Panc1 (cell line): ENCODE measurements at regions not wholly inside any gene's neighbourhood (a gene's known extent, or its start where the extent isn't known, plus 50 kb on each side); places are given as distances from the start of the nearest gene placed in this dataset.

Source experiments
- ATAC-seq: fragments of 200-7000 bp; cut with Tn5 transposase; 2 replicates; pipeline ENCODE4 v1.9.1; 2020; ENCODE audit warnings: mild to moderate bottlenecking, moderate library complexity
- BruUV-seq: library from RNA; stranded (reverse); fragments of 400-500 nt; replicated peaks from 2 replicates; lab custom pipeline; 2021; lab: Mats Ljungman, UMichigan
- CTCF ChIA-PET: fragments of 300-600 bp; sonication (Branson Sonifier 250); formaldehyde crosslinking; loops from one replicate; lab custom pipeline; 2022; ENCODE audit warnings: antibody characterized with exemption; lab: Charles Lee
- POLR2A ChIA-PET: fragments of 300-600 bp; sonication (Branson Sonifier 250); formaldehyde crosslinking; loops from one replicate; lab custom pipeline; 2022; ENCODE audit warnings: antibody characterized with exemption; lab: Charles Lee
- DNase-seq: peaks from one replicate; pipeline ENCODE4 v3.0.0-alpha.2; 2010; ENCODE audit warnings: low read depth, low spot score
- H3K27ac ChIP-seq: 2 replicates; pipeline ENCODE4 v1.5.1; 2011; ENCODE audit warnings: mild to moderate bottlenecking, low read length, inconsistent platforms
- H3K27me3 ChIP-seq: fragments of 200-500 bp; sonication (Bioruptor generic); 2 replicates; pipeline ENCODE4 v1.6.0; 2014; ENCODE audit warnings: low read length, inconsistent platforms; ENCODE audit not compliant: control insufficient read depth, insufficient read depth
- H3K36me3 ChIP-seq: fragments of 200-500 bp; sonication (Bioruptor generic); 2 replicates; pipeline ENCODE4 v1.5.1; 2014; ENCODE audit warnings: inconsistent platforms, mild to moderate bottlenecking, low read length, moderate library complexity; ENCODE audit not compliant: control insufficient read depth, insufficient read depth
- H3K4me1 ChIP-seq: 2 replicates; pipeline ENCODE4 v1.5.1; 2011; ENCODE audit warnings: inconsistent platforms, mild to moderate bottlenecking, low read length, moderate library complexity; ENCODE audit not compliant: control insufficient read depth, insufficient read depth
- H3K4me3 ChIP-seq, 2 experiments: 2 replicates each; pipeline ENCODE4 v1.5.1; 2011 to 2012; ENCODE audit warnings: low read depth in 2 of 2, low read length in 2 of 2, mild to moderate bottlenecking in 2 of 2, inconsistent platforms in 1 of 2, moderate library complexity in 1 of 2
- H3K9me3 ChIP-seq: fragments of 200-500 bp; sonication (Bioruptor generic); 2 replicates; pipeline ENCODE4 v1.5.1; 2014; ENCODE audit warnings: low read depth, mild to moderate bottlenecking, inconsistent platforms, low read length, moderate library complexity; ENCODE audit not compliant: control insufficient read depth, insufficient read depth
- CTCF ChIP-seq: fragments of 450-650 bp; IDR thresholded peaks from 2 replicates; pipeline ENCODE4 v1.5.1; 2017; ENCODE audit warnings: mild to moderate bottlenecking
- POLR2AphosphoS5 ChIP-seq: IDR thresholded peaks from 2 replicates; pipeline ENCODE4 v1.6.1; 2012; ENCODE audit warnings: mild to moderate bottlenecking, low read depth, low read length, moderate library complexity
- REST ChIP-seq, 2 experiments: IDR thresholded peaks; 2 replicates each; pipeline ENCODE4 v1.6.1; 2011 to 2012; ENCODE audit warnings: low read depth in 2 of 2, control low read depth in 1 of 2, low read length in 1 of 2, mild to moderate bottlenecking in 1 of 2, moderate library complexity in 1 of 2; ENCODE audit not compliant: insufficient read depth in 1 of 2
- TCF7L2 ChIP-seq: IDR thresholded peaks from 2 replicates; pipeline ENCODE4 v1.6.1; 2011; ENCODE audit warnings: mild to moderate bottlenecking, low read depth, low read length, inconsistent platforms
- in situ Hi-C: cut with HindIII; loops from 2 replicates; pipeline ENCODE4 v1.10.0; 2016; ENCODE audit warnings: low sequenced_read_pairs, low pct_unique_long_range_greater_than_20kb
- intact Hi-C: fragments of 100-400 bp; cut with micrococcal nuclease; formaldehyde crosslinking; loops from one replicate; pipeline ENCODE4 v1.10.0; 2022; ENCODE audit not compliant: unreplicated experiment

- ChIA-PET POLR2A (interaction anchor here (0.6 kb wide), 1 partner anchor 15 kb away, joined by 4 read pairs; no protein-coding TSS in a partner anchor), CTCF (no interaction called here)
- Histone ChIP-seq H3K36me3 (no peaks in the 10 kb centered on the region), H3K27me3 (no peaks in the 10 kb centered on the region), H3K27ac (no peak overlapping the region), H3K4me1 (no peaks in the 10 kb centered on the region), H3K9me3 (no peaks in the 10 kb centered on the region), H3K4me3 (no peak overlapping the region)
- DNase-seq (no peak), ATAC-seq (no peak)
- BruUV-seq = no TSS peak
- in situ Hi-C loops = no loop called here
- intact Hi-C loops = no loop called here
- TF ChIP-seq CTCF (no peak), REST (IDR thresholded peaks at IDR 0.05; ENCODE audit: insufficient read depth in 1 of 2, low read depth in 2 of 2, low read length in 1 of 2) (no peak), POLR2AphosphoS5 (no peak), TCF7L2 (no peak)
Observed at GRCh38 chr6:168989421-168989820, 264.2 kb downstream of the THBS2 start.

- no peak overlapping the region for H3K27ac ChIP-seq
- ATAC-seq = no peak
- no peaks in the 10 kb centered on the region for H3K36me3 ChIP-seq
- no peaks in the 10 kb centered on the region for H3K9me3 ChIP-seq
- intact Hi-C loops = no loop called here
- CTCF ChIA-PET = no interaction called here
- DNase-seq = no peak
- no peak overlapping the region for H3K4me3 ChIP-seq
- in situ Hi-C loops = no loop called here
- BruUV-seq = no TSS peak
- H3K4me1 ChIP-seq = no peaks in the 10 kb centered on the region
- POLR2A ChIA-PET = interaction anchor here (0.6 kb wide), 1 partner anchor 14 kb away, joined by 4 read pairs; no protein-coding TSS in a partner anchor
- H3K27me3 ChIP-seq = no peaks in the 10 kb centered on the region
- no peak for TF ChIP-seq CTCF
Observed at GRCh38 chr6:168988801-168989200, 264.8 kb downstream of the THBS2 start.

GRCh38 chr6:168988280-168988679, 265.4 kb downstream of the THBS2 start:
- ChIA-PET CTCF (interaction anchor here (0.6 kb wide), 1 partner anchor 189 kb away, joined by 3 read pairs; no protein-coding TSS in a partner anchor), POLR2A (no interaction called here)
- no peaks in the 10 kb centered on the region for H3K9me3 ChIP-seq

More at GRCh38 chr6:168988280-168988679, 265.4 kb downstream of the THBS2 start:
- no peak overlapping the region for H3K4me3 ChIP-seq
- DNase-seq (no peak), ATAC-seq (no peak)
- BruUV-seq = no TSS peak
- no peaks in the 10 kb centered on the region for H3K27me3 ChIP-seq
- no peak for TF ChIP-seq TCF7L2
- no peak for TF ChIP-seq REST (IDR thresholded peaks at IDR 0.05; ENCODE audit: insufficient read depth in 1 of 2, low read depth in 2 of 2, low read length in 1 of 2)
- TF ChIP-seq CTCF = no peak
- intact Hi-C loops (no loop called here), in situ Hi-C loops (no loop called here)
- H3K4me1 ChIP-seq = no peaks in the 10 kb centered on the region
- no peak overlapping the region for H3K27ac ChIP-seq
- H3K36me3 ChIP-seq = no peaks in the 10 kb centered on the region
